ENCODE measurements at regions not wholly inside any gene's neighbourhood (a gene's known extent, or its start where the extent isn't known, plus 50 kb on each side); places are given as distances from the start of the nearest gene placed in this dataset.

GRCh38 chr20:1792274-1792673 is 102.9 kb upstream of the SIRPA start:
- DNase-seq (ENCODE audit: low read depth) = no peak
- Histone ChIP-seq H3K27me3 (ENCODE audit: control insufficient read depth, insufficient read depth, low read length) (no peaks in the 10 kb centered on the region), H3K4me3 (ENCODE audit: low read depth, low read length) (no peak overlapping the region), H3K36me3 (ENCODE audit: control insufficient read depth, insufficient read depth, low read length) (no peaks in the 10 kb centered on the region)
- TF ChIP-seq, protein P1, sequence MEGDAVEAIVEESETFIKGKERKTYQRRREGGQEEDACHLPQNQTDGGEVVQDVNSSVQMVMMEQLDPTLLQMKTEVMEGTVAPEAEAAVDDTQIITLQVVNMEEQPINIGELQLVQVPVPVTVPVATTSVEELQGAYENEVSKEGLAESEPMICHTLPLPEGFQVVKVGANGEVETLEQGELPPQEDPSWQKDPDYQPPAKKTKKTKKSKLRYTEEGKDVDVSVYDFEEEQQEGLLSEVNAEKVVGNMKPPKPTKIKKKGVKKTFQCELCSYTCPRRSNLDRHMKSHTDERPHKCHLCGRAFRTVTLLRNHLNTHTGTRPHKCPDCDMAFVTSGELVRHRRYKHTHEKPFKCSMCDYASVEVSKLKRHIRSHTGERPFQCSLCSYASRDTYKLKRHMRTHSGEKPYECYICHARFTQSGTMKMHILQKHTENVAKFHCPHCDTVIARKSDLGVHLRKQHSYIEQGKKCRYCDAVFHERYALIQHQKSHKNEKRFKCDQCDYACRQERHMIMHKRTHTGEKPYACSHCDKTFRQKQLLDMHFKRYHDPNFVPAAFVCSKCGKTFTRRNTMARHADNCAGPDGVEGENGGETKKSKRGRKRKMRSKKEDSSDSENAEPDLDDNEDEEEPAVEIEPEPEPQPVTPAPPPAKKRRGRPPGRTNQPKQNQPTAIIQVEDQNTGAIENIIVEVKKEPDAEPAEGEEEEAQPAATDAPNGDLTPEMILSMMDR (IDR thresholded peaks at IDR 0.05; ENCODE audit: insufficient read depth, low read length, poor library complexity, severe bottlenecking) = no peak

DNA sequence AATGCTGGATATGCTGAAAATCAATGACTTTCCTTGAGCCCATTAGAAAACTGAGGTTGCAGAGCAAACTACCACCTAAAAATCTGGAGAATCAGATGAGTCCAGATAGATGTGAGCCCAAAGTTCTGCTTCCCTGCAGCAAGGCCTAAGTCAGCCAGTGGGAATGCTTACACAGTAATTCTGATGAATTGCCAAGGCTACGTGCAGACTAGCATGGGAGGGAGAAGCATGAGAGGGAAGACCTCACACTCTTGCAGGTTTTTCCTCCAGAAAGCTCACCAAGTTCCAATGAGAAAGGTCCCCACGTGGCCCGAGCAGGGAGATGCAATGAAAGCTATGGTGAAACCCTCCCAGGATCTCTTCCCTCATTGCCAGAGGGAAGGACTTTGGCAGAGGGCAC is 104.8 kb upstream of the SIRPA start:
- no peaks in the 10 kb centered on the region for H3K36me3 ChIP-seq (ENCODE audit: control insufficient read depth, insufficient read depth, low read length)
- no peak for DNase-seq (ENCODE audit: low read depth)
- no peak overlapping the region for H3K4me3 ChIP-seq (ENCODE audit: low read depth, low read length)
- TF ChIP-seq, protein P1 (IDR thresholded peaks at IDR 0.05; ENCODE audit: insufficient read depth, low read length, poor library complexity, severe bottlenecking) = no peak
- no peaks in the 10 kb centered on the region for H3K27me3 ChIP-seq (ENCODE audit: control insufficient read depth, insufficient read depth, low read length)

- Histone ChIP-seq H3K4me3 (ENCODE audit: low read depth, low read length) (no peak overlapping the region), H3K36me3 (ENCODE audit: control insufficient read depth, insufficient read depth, low read length) (no peaks in the 10 kb centered on the region), H3K27me3 (ENCODE audit: control insufficient read depth, insufficient read depth, low read length) (no peaks in the 10 kb centered on the region)
- DNase-seq (ENCODE audit: low read depth) = no peak
- TF ChIP-seq, protein P1 (IDR thresholded peaks at IDR 0.05; ENCODE audit: insufficient read depth, low read length, poor library complexity, severe bottlenecking) = no peak
These were observed 107.2 kb upstream of the SIRPA start for GRCh38 chr20:1788044-1788443.

DNA sequence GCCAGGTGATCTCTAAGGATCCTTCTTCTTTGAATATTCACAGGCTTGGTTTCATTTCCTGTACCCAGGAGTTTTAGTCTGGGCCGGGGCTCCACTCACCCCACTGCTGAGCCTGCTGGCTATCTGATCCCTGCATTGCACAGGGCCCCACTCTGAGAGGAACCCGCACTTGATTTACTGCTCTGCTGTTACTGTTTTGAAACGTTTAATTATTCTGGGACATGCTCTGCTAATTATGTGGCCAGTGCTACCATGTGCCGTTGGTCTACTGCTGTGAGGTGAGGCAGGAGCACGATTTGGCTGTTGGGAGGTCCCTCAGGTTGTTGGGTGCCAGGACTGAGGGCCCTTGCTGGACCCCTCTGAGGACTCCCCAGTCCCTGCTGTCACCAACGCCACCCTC is 108.7 kb upstream of the SIRPA start:
- TF ChIP-seq, protein P1 (IDR thresholded peaks at IDR 0.05; ENCODE audit: insufficient read depth, low read length, poor library complexity, severe bottlenecking) = no peak
- no peak for DNase-seq (ENCODE audit: low read depth)
- H3K4me3 ChIP-seq (ENCODE audit: low read depth, low read length) = no peak overlapping the region
- H3K36me3 ChIP-seq (ENCODE audit: control insufficient read depth, insufficient read depth, low read length) = no peaks in the 10 kb centered on the region
- H3K27me3 ChIP-seq (ENCODE audit: control insufficient read depth, insufficient read depth, low read length) = no peaks in the 10 kb centered on the region

DNA sequence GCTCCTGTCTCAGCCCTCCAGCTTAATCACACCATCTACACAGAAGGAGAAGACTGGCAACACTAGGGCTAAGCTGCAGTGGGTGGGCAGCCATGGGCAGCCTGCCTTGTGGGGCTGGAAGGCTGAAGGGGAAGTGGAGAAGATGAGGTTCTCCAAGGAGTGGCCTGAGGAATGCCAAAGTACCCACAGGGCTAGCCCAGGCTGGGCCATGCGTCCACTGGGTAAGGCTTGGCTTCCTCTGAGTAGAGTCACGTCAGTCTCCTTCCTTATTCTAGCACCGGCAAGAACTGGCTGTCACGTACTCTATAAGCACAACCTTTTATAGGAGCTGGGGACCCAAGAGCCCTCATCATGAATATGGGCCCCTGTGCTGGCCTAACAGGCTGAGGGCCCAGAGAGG is 110.6 kb upstream of the SIRPA start:
- Histone ChIP-seq H3K4me3 (ENCODE audit: low read depth, low read length) (no peak overlapping the region), H3K36me3 (ENCODE audit: control insufficient read depth, insufficient read depth, low read length) (no peaks in the 10 kb centered on the region), H3K27me3 (ENCODE audit: control insufficient read depth, insufficient read depth, low read length) (no peaks in the 10 kb centered on the region)
- DNase-seq (ENCODE audit: low read depth) = no peak
- TF ChIP-seq, protein P1 (IDR thresholded peaks at IDR 0.05; ENCODE audit: insufficient read depth, low read length, poor library complexity, severe bottlenecking) = no peak

GRCh38 chr20:1783245-1783644 is 112.0 kb upstream of the SIRPA start:
- DNase-seq (ENCODE audit: low read depth) = no peak
- TF ChIP-seq, protein P1 (IDR thresholded peaks at IDR 0.05; ENCODE audit: insufficient read depth, low read length, poor library complexity, severe bottlenecking) = no peak
- Histone ChIP-seq H3K4me3 (ENCODE audit: low read depth, low read length) (no peak overlapping the region), H3K36me3 (ENCODE audit: control insufficient read depth, insufficient read depth, low read length) (no peaks in the 10 kb centered on the region), H3K27me3 (ENCODE audit: control insufficient read depth, insufficient read depth, low read length) (no peaks in the 10 kb centered on the region)

Measured in kidney epithelial cell (primary cell).